ENCODE measurements at regions not wholly inside any gene's neighbourhood (a gene's known extent, or its start where the extent isn't known, plus 50 kb on each side); places are given as distances from the start of the nearest gene placed in this dataset.

- TF ChIP-seq POLR2AphosphoS5 (IDR thresholded peaks at IDR 0.05; ENCODE audit: insufficient read depth in 1 of 2, low read depth in 1 of 2): no peak
- TF ChIP-seq, protein P1, sequence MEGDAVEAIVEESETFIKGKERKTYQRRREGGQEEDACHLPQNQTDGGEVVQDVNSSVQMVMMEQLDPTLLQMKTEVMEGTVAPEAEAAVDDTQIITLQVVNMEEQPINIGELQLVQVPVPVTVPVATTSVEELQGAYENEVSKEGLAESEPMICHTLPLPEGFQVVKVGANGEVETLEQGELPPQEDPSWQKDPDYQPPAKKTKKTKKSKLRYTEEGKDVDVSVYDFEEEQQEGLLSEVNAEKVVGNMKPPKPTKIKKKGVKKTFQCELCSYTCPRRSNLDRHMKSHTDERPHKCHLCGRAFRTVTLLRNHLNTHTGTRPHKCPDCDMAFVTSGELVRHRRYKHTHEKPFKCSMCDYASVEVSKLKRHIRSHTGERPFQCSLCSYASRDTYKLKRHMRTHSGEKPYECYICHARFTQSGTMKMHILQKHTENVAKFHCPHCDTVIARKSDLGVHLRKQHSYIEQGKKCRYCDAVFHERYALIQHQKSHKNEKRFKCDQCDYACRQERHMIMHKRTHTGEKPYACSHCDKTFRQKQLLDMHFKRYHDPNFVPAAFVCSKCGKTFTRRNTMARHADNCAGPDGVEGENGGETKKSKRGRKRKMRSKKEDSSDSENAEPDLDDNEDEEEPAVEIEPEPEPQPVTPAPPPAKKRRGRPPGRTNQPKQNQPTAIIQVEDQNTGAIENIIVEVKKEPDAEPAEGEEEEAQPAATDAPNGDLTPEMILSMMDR (IDR thresholded peaks at IDR 0.05): no peak
- TF ChIP-seq POLR2A (IDR thresholded peaks at IDR 0.05): no peak
These were observed 78.7 kb downstream of the VCX3A start for GRCh38 chrX:6456196-6456595.

Data from vagina (tissue), 2 donors.